Retina (tissue), 1 donor: ENCODE measurements at regions not wholly inside any gene's neighbourhood (a gene's known extent, or its start where the extent isn't known, plus 50 kb on each side); places are given as distances from the start of the nearest gene placed in this dataset.

Source experiments
- DNase-seq: peaks from one replicate; pipeline ENCODE4 v3.0.0-alpha.2; 2016

DNA sequence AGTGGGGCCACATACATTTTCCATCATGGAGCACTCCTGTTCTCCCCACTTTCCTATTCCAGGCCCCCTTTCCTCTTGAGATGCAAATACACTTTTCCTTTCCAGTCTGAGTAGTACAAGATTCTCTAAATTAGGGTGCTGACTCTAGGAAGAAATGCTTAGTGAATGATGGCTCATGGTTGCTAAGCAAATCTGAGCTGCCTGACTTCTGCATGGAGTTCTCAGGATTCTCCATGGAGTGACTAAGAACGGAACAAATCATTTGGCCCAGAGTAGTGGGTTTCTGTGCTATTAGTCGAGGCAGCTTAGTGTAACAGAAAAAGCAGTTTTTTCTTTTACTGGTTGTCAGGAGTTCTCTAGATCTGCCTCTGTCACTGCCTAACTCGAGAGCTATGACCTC, 65.4 kb upstream of the NTM start:
- no peak for DNase-seq

- peak; percentile 39 for DNase-seq
Observed at GRCh38 chr11:131307506-131307905, 62.9 kb upstream of the NTM start.

- DNase-seq = no peak
Observed at GRCh38 chr11:131309776-131310175, 60.6 kb upstream of the NTM start.

DNA sequence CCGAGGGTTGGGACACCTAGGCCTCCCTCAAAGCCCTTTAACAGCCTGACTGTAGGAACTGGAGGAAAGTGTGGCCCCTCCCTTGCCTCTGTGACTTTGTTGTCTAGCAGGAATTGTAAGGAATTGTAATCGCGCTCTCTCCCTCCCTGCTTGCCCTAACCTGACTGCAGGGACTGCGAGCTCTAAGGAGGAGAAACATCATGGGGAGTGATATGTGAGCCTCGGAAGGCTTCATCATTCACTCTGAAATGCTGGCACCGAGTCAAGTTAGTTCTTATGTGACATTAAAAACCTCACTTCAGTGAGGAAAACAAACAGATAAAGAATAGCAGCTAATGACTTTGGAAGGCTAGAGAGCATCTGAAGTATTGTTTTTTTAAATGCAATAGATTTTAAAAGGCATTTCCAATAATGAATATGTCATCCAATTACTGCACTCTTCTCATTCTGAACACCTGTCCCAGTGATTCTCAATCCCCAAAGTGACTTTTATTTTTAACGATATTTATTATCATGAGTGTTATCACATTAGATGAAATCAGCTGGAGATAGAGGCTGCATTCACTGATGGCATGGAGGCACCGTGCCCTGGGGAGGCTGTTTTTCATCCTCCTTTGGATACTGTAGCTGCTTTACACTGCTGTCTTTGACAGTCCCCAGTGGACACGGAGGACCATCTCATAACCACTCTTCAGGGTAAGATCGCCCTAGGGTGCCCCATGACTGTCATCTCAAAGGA, 58.5 kb upstream of the NTM start:
- DNase-seq = no peak
